ENCODE measurements at regions not wholly inside any gene's neighbourhood (a gene's known extent, or its start where the extent isn't known, plus 50 kb on each side); places are given as distances from the start of the nearest gene placed in this dataset.

DNA sequence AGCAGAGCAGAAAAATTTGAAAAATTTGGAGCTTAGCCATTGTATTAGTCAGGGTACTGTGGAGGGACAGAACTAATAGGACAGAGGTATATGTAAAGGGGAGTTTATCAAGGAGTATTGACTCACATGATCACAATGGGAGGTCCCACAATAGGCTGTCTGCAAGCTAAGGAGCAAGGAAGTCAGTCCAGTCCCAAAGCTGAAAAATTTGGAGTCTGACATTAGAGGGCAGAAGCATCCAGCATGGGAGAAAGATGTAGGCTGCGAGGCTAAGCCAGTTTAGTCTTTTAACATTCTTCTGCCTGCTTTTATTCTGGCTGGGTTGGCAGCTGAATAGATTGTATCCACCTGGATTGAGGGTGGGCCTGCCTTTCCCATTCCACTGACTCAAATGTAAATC, 82.0 kb downstream of the SMPDL3A start:
- Histone ChIP-seq H3K4me3 (ENCODE audit: low read depth in 2 of 2, low read length in 2 of 2) (no peak overlapping the region), H3K4me1 (ENCODE audit: control insufficient read depth, insufficient read depth, low read length) (no peaks in the 10 kb centered on the region), H3K27ac (ENCODE audit: low read length) (no peak overlapping the region), H3K36me3 (ENCODE audit: control insufficient read depth, insufficient read depth, low read length) (no peaks in the 10 kb centered on the region), H3K9me3 (ENCODE audit: control insufficient read depth, insufficient read depth, low read depth, low read length) (no peaks in the 10 kb centered on the region), H3K27me3 (ENCODE audit: control insufficient read depth, insufficient read depth, low read length) (no peaks in the 10 kb centered on the region)
- POLR2A ChIA-PET = no interaction called here
- TF ChIP-seq, protein P1, sequence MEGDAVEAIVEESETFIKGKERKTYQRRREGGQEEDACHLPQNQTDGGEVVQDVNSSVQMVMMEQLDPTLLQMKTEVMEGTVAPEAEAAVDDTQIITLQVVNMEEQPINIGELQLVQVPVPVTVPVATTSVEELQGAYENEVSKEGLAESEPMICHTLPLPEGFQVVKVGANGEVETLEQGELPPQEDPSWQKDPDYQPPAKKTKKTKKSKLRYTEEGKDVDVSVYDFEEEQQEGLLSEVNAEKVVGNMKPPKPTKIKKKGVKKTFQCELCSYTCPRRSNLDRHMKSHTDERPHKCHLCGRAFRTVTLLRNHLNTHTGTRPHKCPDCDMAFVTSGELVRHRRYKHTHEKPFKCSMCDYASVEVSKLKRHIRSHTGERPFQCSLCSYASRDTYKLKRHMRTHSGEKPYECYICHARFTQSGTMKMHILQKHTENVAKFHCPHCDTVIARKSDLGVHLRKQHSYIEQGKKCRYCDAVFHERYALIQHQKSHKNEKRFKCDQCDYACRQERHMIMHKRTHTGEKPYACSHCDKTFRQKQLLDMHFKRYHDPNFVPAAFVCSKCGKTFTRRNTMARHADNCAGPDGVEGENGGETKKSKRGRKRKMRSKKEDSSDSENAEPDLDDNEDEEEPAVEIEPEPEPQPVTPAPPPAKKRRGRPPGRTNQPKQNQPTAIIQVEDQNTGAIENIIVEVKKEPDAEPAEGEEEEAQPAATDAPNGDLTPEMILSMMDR (IDR thresholded peaks at IDR 0.05) = peak; percentile 37
- TF ChIP-seq TCF7L2 (IDR thresholded peaks at IDR 0.05; ENCODE audit: low read depth, low read length) (no peak), POLR2AphosphoS5 (IDR thresholded peaks at IDR 0.05; ENCODE audit: low read depth, low read length) (no peak)
- ATAC-seq (no peak), DNase-seq (ENCODE audit: low read depth, low spot score) (no peak)
- BruUV-seq (replicated peaks) = no TSS peak
- CTCF ChIA-PET = interaction anchor here (2.2 kb wide), 1 partner anchor 509 kb away, joined by 8 read pairs; no protein-coding TSS in a partner anchor
- intact Hi-C loops (cut with micrococcal nuclease; ENCODE audit: unreplicated experiment) (no loop called here), in situ Hi-C loops (cut with HindIII; ENCODE audit: low pct_unique_long_range_greater_than_20kb, low sequenced_read_pairs) (no loop called here)

DNA sequence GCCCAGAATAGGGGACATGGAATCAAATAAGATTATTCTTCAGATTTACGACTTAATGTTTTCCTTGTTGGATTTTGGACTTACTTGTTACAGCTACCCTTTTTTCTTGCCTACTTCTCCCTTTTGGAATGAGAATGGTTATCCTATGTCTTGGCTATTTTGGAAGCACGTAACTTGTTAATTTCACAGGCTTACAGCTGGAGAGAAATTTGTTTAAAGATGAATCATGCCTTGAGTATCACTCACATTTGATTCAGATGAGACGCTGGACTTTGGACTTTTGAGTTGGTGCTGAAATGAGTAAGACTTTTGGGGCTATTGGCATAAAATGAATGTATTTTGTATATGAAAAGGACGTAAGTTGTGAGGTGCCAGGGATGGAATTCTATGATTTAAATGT, 83.3 kb downstream of the SMPDL3A start:
- H3K4me1 ChIP-seq (ENCODE audit: control insufficient read depth, insufficient read depth, low read length) = no peaks in the 10 kb centered on the region
- no peaks in the 10 kb centered on the region for H3K9me3 ChIP-seq (ENCODE audit: control insufficient read depth, insufficient read depth, low read depth, low read length)
- H3K36me3 ChIP-seq (ENCODE audit: control insufficient read depth, insufficient read depth, low read length) = no peaks in the 10 kb centered on the region
- H3K27me3 ChIP-seq (ENCODE audit: control insufficient read depth, insufficient read depth, low read length) = no peaks in the 10 kb centered on the region
- in situ Hi-C loops (cut with HindIII; ENCODE audit: low pct_unique_long_range_greater_than_20kb, low sequenced_read_pairs) (no loop called here), intact Hi-C loops (cut with micrococcal nuclease; ENCODE audit: unreplicated experiment) (no loop called here)
- no TSS peak for BruUV-seq (replicated peaks)
- no peak for ATAC-seq
- ChIA-PET CTCF (interaction anchor here (2.2 kb wide), 1 partner anchor 508 kb away, joined by 8 read pairs; no protein-coding TSS in a partner anchor), POLR2A (no interaction called here)
- no peak for DNase-seq (ENCODE audit: low read depth, low spot score)
- no peak overlapping the region for H3K27ac ChIP-seq (ENCODE audit: low read length)
- no peak overlapping the region for H3K4me3 ChIP-seq (ENCODE audit: low read depth in 2 of 2, low read length in 2 of 2)
- TF ChIP-seq POLR2AphosphoS5 (IDR thresholded peaks at IDR 0.05; ENCODE audit: low read depth, low read length) (no peak), TCF7L2 (IDR thresholded peaks at IDR 0.05; ENCODE audit: low read depth, low read length) (no peak), SIN3A (IDR thresholded peaks at IDR 0.05; ENCODE audit: borderline replicate concordance, insufficient read depth, low read depth, low read length) (no peak)
- TF ChIP-seq, protein P2, sequence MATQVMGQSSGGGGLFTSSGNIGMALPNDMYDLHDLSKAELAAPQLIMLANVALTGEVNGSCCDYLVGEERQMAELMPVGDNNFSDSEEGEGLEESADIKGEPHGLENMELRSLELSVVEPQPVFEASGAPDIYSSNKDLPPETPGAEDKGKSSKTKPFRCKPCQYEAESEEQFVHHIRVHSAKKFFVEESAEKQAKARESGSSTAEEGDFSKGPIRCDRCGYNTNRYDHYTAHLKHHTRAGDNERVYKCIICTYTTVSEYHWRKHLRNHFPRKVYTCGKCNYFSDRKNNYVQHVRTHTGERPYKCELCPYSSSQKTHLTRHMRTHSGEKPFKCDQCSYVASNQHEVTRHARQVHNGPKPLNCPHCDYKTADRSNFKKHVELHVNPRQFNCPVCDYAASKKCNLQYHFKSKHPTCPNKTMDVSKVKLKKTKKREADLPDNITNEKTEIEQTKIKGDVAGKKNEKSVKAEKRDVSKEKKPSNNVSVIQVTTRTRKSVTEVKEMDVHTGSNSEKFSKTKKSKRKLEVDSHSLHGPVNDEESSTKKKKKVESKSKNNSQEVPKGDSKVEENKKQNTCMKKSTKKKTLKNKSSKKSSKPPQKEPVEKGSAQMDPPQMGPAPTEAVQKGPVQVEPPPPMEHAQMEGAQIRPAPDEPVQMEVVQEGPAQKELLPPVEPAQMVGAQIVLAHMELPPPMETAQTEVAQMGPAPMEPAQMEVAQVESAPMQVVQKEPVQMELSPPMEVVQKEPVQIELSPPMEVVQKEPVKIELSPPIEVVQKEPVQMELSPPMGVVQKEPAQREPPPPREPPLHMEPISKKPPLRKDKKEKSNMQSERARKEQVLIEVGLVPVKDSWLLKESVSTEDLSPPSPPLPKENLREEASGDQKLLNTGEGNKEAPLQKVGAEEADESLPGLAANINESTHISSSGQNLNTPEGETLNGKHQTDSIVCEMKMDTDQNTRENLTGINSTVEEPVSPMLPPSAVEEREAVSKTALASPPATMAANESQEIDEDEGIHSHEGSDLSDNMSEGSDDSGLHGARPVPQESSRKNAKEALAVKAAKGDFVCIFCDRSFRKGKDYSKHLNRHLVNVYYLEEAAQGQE (IDR thresholded peaks at IDR 0.05; ENCODE audit: insufficient read depth in 1 of 2, low read depth in 2 of 2, low read length in 1 of 2) = no peak
- TF ChIP-seq, protein P1 (IDR thresholded peaks at IDR 0.05) = no peak
